Gastroesophageal sphincter (tissue), 4 donors: ENCODE measurements at regions not wholly inside any gene's neighbourhood (a gene's known extent, or its start where the extent isn't known, plus 50 kb on each side); places are given as distances from the start of the nearest gene placed in this dataset.

Experiments
- ATAC-seq: fragments of 150-250 bp; one replicate; pipeline ENCODE4 v1.9.1; 2016; ENCODE audit warnings: mild to moderate bottlenecking, moderate library complexity
- H3K27ac ChIP-seq, 4 donors: fragments of 200-600 bp; sonication (generic) in 3 of 4; 1 replicate in 3 of 4; 2 replicates in 1 of 4; pipeline ENCODE4 v1.5.1; 2016 to 2019
- H3K27me3 ChIP-seq: fragments of 200-600 bp; sonication (generic); one replicate; pipeline ENCODE4 v1.5.1; 2019
- H3K36me3 ChIP-seq, 2 donors: fragments of 200-600 bp; sonication (generic); one replicate each; pipeline ENCODE4 v1.5.1; 2019; ENCODE audit warnings: control low read depth in 1 of 2
- H3K4me1 ChIP-seq, 3 donors: fragments of 200-600 bp; sonication (generic); 1 replicate in 2 of 3; 2 replicates in 1 of 3; pipeline ENCODE4 v1.5.1; 2016 to 2019; ENCODE audit warnings: control low read depth in 2 of 3
- H3K4me3 ChIP-seq, 2 donors: fragments of 200-600 bp; sonication (generic); one replicate each; pipeline ENCODE4 v1.5.1; 2019; ENCODE audit warnings: mild to moderate bottlenecking in 1 of 2, moderate library complexity in 1 of 2
- H3K9me3 ChIP-seq, 3 donors: fragments of 200-600 bp; sonication (generic); one replicate each; pipeline ENCODE4 v1.5.1; 2017 to 2019; ENCODE audit warnings: control low read depth in 2 of 3
- CTCF ChIP-seq, 4 experiments: fragments of 200-600 bp in 2 of 4; fragments of 450-650 bp in 2 of 4; sonication (generic) in 1 of 4; IDR thresholded peaks; one replicate each; pipeline ENCODE4 v1.5.1; 2017 to 2019; ENCODE audit warnings: antibody characterized with exemption in 4 of 4, mild to moderate bottlenecking in 2 of 4, moderate library complexity in 2 of 4
- EP300 ChIP-seq: sonication (generic); formaldehyde crosslinking; IDR thresholded peaks from one replicate; pipeline ENCODE4 v1.6.1; 2017; ENCODE audit warnings: antibody characterized with exemption, mild to moderate bottlenecking
- POLR2A ChIP-seq, 2 donors: fragments of 450-650 bp; IDR thresholded peaks; one replicate each; pipeline ENCODE4 v1.6.1; 2017; ENCODE audit warnings: antibody characterized with exemption in 2 of 2, mild to moderate bottlenecking in 2 of 2, moderate library complexity in 1 of 2
- POLR2AphosphoS5 ChIP-seq: sonication (generic); formaldehyde crosslinking; IDR thresholded peaks from one replicate; pipeline ENCODE4 v1.6.1; 2017; ENCODE audit warnings: antibody characterized with exemption
- WGBS, 2 donors: methylation state at CpG; one replicate each; pipeline ENCODE4 v1.1.5; 2018; ENCODE audit warnings: low coverage in 1 of 2; 5-methylcytosine and 5-hydroxymethylcytosine counted together

- H3K36me3 ChIP-seq = no peaks in the 10 kb centered on the region
- H3K9me3 ChIP-seq = no peaks in the 10 kb centered on the region
- H3K27me3 ChIP-seq = no peaks in the 10 kb centered on the region
- TF ChIP-seq CTCF (IDR thresholded peaks at IDR 0.05) = no peak
- no peak for TF ChIP-seq POLR2A (IDR thresholded peaks at IDR 0.05)
- no peak for TF ChIP-seq EP300
- no peak for TF ChIP-seq POLR2AphosphoS5
- H3K4me1 ChIP-seq = no peaks in the 10 kb centered on the region
- 65 to 80% methylated on average over 1 to 2 of the region's 2 CpGs for WGBS, 2 donors
- no peak for ATAC-seq
- no peak overlapping the region for H3K4me3 ChIP-seq
- no peak overlapping the region for H3K27ac ChIP-seq
Measured at GRCh38 chr3:182711853-182712252, 81.5 kb upstream of the ATP11B start.

- Histone ChIP-seq H3K4me3 (no peak overlapping the region), H3K9me3 (no peaks in the 10 kb centered on the region), H3K36me3 (no peaks in the 10 kb centered on the region), H3K4me1 (no peaks in the 10 kb centered on the region), H3K27me3 (no peaks in the 10 kb centered on the region), H3K27ac (no peak overlapping the region)
- no peak for ATAC-seq
- WGBS, 2 donors = 88 to 93% methylated on average over 3 of the region's 3 CpGs
- TF ChIP-seq POLR2AphosphoS5 (no peak), EP300 (no peak), POLR2A (IDR thresholded peaks at IDR 0.05) (no peak), CTCF (IDR thresholded peaks at IDR 0.05) (no peak)
Measured at GRCh38 chr3:182713111-182713510, 80.2 kb upstream of the ATP11B start.

GRCh38 chr3:182713743-182714517 is 79.4 kb upstream of the ATP11B start:
- peak; percentile 55 for ATAC-seq
- H3K36me3 ChIP-seq = no peaks in the 10 kb centered on the region
- 43 to 49% methylated on average over 3 to 4 of the region's 4 CpGs for WGBS, 2 donors
- H3K27ac ChIP-seq = no peak overlapping the region
- no peak overlapping the region for H3K4me3 ChIP-seq
- no peaks in the 10 kb centered on the region for H3K27me3 ChIP-seq
- no peaks in the 10 kb centered on the region for H3K4me1 ChIP-seq
- no peak for TF ChIP-seq POLR2A (IDR thresholded peaks at IDR 0.05)
- TF ChIP-seq CTCF (IDR thresholded peaks at IDR 0.05) = peak; percentile 35 to 68 (median 64)
- no peak for TF ChIP-seq POLR2AphosphoS5
- no peak for TF ChIP-seq EP300
- no peaks in the 10 kb centered on the region for H3K9me3 ChIP-seq

- no peak for ATAC-seq
- no peaks in the 10 kb centered on the region for H3K9me3 ChIP-seq
- H3K27me3 ChIP-seq = no peaks in the 10 kb centered on the region
- no peak overlapping the region for H3K27ac ChIP-seq
- H3K4me3 ChIP-seq = no peak overlapping the region
- no peaks in the 10 kb centered on the region for H3K4me1 ChIP-seq
- TF ChIP-seq EP300 (no peak), POLR2A (IDR thresholded peaks at IDR 0.05) (no peak), CTCF (IDR thresholded peaks at IDR 0.05) (no peak), POLR2AphosphoS5 (no peak)
- no peaks in the 10 kb centered on the region for H3K36me3 ChIP-seq
- 90 to 93% methylated on average over 2 of the region's 2 CpGs for WGBS, 2 donors
Measured at GRCh38 chr3:182715006-182715405, 78.3 kb upstream of the ATP11B start.

GRCh38 chr3:182716114-182716688 is 77.1 kb upstream of the ATP11B start:
- Histone ChIP-seq H3K4me1 (no peaks in the 10 kb centered on the region), H3K27me3 (no peaks in the 10 kb centered on the region), H3K9me3 (no peaks in the 10 kb centered on the region), H3K36me3 (no peaks in the 10 kb centered on the region), H3K4me3 (no peak overlapping the region), H3K27ac (no peak overlapping the region)
- WGBS, 2 donors = no CpG with 5 or more reads among the region's 1 CpG
- no peak for TF ChIP-seq EP300
- ATAC-seq = no peak
